H1 (cell line): ENCODE measurements at regions not wholly inside any gene's neighbourhood (a gene's known extent, or its start where the extent isn't known, plus 50 kb on each side); places are given as distances from the start of the nearest gene placed in this dataset.

ENCODE experiments used
- CTCF ChIA-PET: fragments of 300-600 bp; sonication (Branson Sonifier 250); formaldehyde crosslinking; loops from one replicate; lab custom pipeline; 2021; ENCODE audit not compliant: partially characterized antibody; lab: Charles Lee
- POLR2A ChIA-PET: fragments of 300-600 bp; sonication (Branson Sonifier 250); formaldehyde crosslinking; loops from one replicate; lab custom pipeline; 2021; ENCODE audit warnings: inconsistent platforms; ENCODE audit not compliant: partially characterized antibody; lab: Charles Lee
- DNase-seq, 2 experiments: peaks; one replicate each; pipeline versions ENCODE4 v3.0.0 to v3.0.0-alpha.2; 2010 to 2022; ENCODE audit warnings: low spot score in 2 of 2, low read depth in 1 of 2, mixed read lengths in 1 of 2
- FAIRE-seq: peaks from 2 replicates; lab custom pipeline; 2011; peaks lifted over from hg19 to GRCh38; lab: Jason Lieb, UNC
- H2AFZ ChIP-seq: 2 replicates; pipeline ENCODE4 v1.8.1; 2012; ENCODE audit warnings: low read length, inconsistent platforms
- H2AK5ac ChIP-seq: 2 replicates; pipeline ENCODE4 v1.6.1; 2013; ENCODE audit warnings: low read depth, low read length
- H2BK120ac ChIP-seq: replicated peaks from 2 replicates; pipeline ENCODE3; 2013; ENCODE audit warnings: low read depth, low read length, inconsistent platforms
- H2BK12ac ChIP-seq: 2 replicates; pipeline ENCODE4 v1.6.1; 2013; ENCODE audit warnings: low read depth, low read length
- H2BK15ac ChIP-seq: 2 replicates; pipeline ENCODE4 v1.6.1; 2013; ENCODE audit warnings: low read length
- H2BK20ac ChIP-seq: 2 replicates; pipeline ENCODE4 v1.6.1; 2013; ENCODE audit warnings: low read length
- H2BK5ac ChIP-seq: 2 replicates; pipeline ENCODE4 v1.6.1; 2013; ENCODE audit warnings: low read depth, low read length
- H3K14ac ChIP-seq: 2 replicates; pipeline ENCODE4 v1.6.1; 2013; ENCODE audit warnings: inconsistent platforms; ENCODE audit not compliant: insufficient read length
- H3K18ac ChIP-seq: 2 replicates; pipeline ENCODE4 v1.6.1; 2013; ENCODE audit warnings: low read length; ENCODE audit errors: extremely low read depth
- H3K23ac ChIP-seq: 2 replicates; pipeline ENCODE4 v1.6.1; 2013; ENCODE audit warnings: inconsistent platforms; ENCODE audit not compliant: insufficient read length
- H3K23me2 ChIP-seq: 2 replicates; pipeline ENCODE4 v1.6.1; 2013; ENCODE audit warnings: low read depth, low read length
- H3K27ac ChIP-seq: 2 replicates; pipeline ENCODE4 v1.6.1; 2011; ENCODE audit warnings: low read depth, low read length, inconsistent platforms
- H3K27me3 ChIP-seq, 4 experiments: replicated peaks in 1 of 4; 1 replicate in 1 of 4; 2 replicates in 3 of 4; pipeline versions ENCODE4 v1.6.1 to v1.8.1; 2011 to 2013; ENCODE audit warnings: low read length in 3 of 4, mild to moderate bottlenecking in 3 of 4, inconsistent platforms in 2 of 4, mixed read lengths in 2 of 4, moderate library complexity in 1 of 4; ENCODE audit not compliant: control insufficient read depth in 3 of 4, insufficient read depth in 3 of 4; ENCODE audit errors: extremely low read depth in 1 of 4
- H3K36me3 ChIP-seq, 4 experiments: 2 replicates each; pipeline versions ENCODE4 v1.6.1 to v1.8.1; 2011 to 2013; ENCODE audit warnings: mild to moderate bottlenecking in 4 of 4, low read length in 3 of 4, moderate library complexity in 2 of 4, control low read depth in 1 of 4, inconsistent platforms in 1 of 4; ENCODE audit not compliant: insufficient read depth in 4 of 4, control insufficient read depth in 2 of 4
- H3K4ac ChIP-seq: replicated peaks from 2 replicates; pipeline ENCODE3; 2013; ENCODE audit warnings: low read length, low read depth, mixed read lengths, inconsistent platforms; ENCODE audit not compliant: insufficient read length
- H3K4me1 ChIP-seq, 4 experiments: replicated peaks in 1 of 4; 1 replicate in 1 of 4; 2 replicates in 3 of 4; pipeline versions ENCODE4 v1.6.1 to v1.8.1; 2011 to 2013; ENCODE audit warnings: low read length in 3 of 4, inconsistent platforms in 2 of 4, mixed read lengths in 1 of 4; ENCODE audit not compliant: insufficient read depth in 4 of 4, control insufficient read depth in 3 of 4
- H3K4me2 ChIP-seq, 2 experiments: 2 replicates each; pipeline versions ENCODE4 v1.6.1 to v1.8.1; 2011 to 2013; ENCODE audit warnings: low read depth in 2 of 2, low read length in 2 of 2, control low read depth in 1 of 2, inconsistent platforms in 1 of 2, mild to moderate bottlenecking in 1 of 2; ENCODE audit not compliant: insufficient read depth in 1 of 2
- H3K4me3 ChIP-seq, 4 experiments: fragments of 200-600, 300-600 bp in 1 of 4; sonication (generic), shearing (Covaris generic), sonication (Bioruptor Twin) in 1 of 4; 2 replicates each; pipeline versions ENCODE4 v1.5.1 to v1.8.1; 2011 to 2016; ENCODE audit warnings: low read length in 4 of 4, low read depth in 3 of 4, control low read depth in 2 of 4, inconsistent platforms in 2 of 4, mild to moderate bottlenecking in 2 of 4, mixed read lengths in 1 of 4, moderate library complexity in 1 of 4; ENCODE audit not compliant: insufficient read depth in 2 of 4; ENCODE audit errors: extremely low read depth in 1 of 4
- H3K56ac ChIP-seq: replicated peaks from 2 replicates; pipeline ENCODE3; 2013; ENCODE audit warnings: low read depth, mild to moderate bottlenecking, mixed read lengths, low read length, inconsistent platforms; ENCODE audit not compliant: insufficient read length
- H3K79me1 ChIP-seq: 2 replicates; pipeline ENCODE4 v1.6.1; 2013; ENCODE audit warnings: low read depth, low read length, control low read depth
- H3K79me2 ChIP-seq, 2 experiments: 2 replicates each; pipeline versions ENCODE4 v1.6.1 to v1.8.1; 2012 to 2013; ENCODE audit warnings: low read length in 2 of 2, mild to moderate bottlenecking in 2 of 2, inconsistent platforms in 1 of 2; ENCODE audit not compliant: insufficient read depth in 2 of 2, control insufficient read depth in 1 of 2
- H3K9ac ChIP-seq, 4 experiments: replicated peaks in 1 of 4; 1 replicate in 1 of 4; 2 replicates in 3 of 4; pipeline versions ENCODE4 v1.6.1 to v1.8.1; 2011 to 2013; ENCODE audit warnings: low read depth in 3 of 4, low read length in 3 of 4, control low read depth in 2 of 4, mild to moderate bottlenecking in 2 of 4, moderate library complexity in 2 of 4, inconsistent platforms in 1 of 4; ENCODE audit errors: extremely low read depth in 1 of 4
- H3K9me3 ChIP-seq, 2 experiments: 2 replicates each; pipeline versions ENCODE4 v1.6.1 to v1.8.1; 2012 to 2013; ENCODE audit warnings: mild to moderate bottlenecking in 2 of 2, moderate library complexity in 2 of 2, control low read depth in 1 of 2, inconsistent platforms in 1 of 2, low read depth in 1 of 2, low read length in 1 of 2, mixed read lengths in 1 of 2; ENCODE audit not compliant: insufficient read depth in 2 of 2
- H4K20me1 ChIP-seq, 2 experiments: replicated peaks in 1 of 2; 2 replicates each; pipeline versions ENCODE3 to v1.8.1; 2011 to 2013; ENCODE audit warnings: inconsistent platforms in 2 of 2, low read length in 2 of 2, mild to moderate bottlenecking in 1 of 2; ENCODE audit not compliant: insufficient read depth in 2 of 2, control insufficient read depth in 1 of 2
- H4K5ac ChIP-seq: 2 replicates; pipeline ENCODE4 v1.6.1; 2013; ENCODE audit warnings: low read length, low read depth, mixed read lengths, inconsistent platforms; ENCODE audit not compliant: insufficient read length
- H4K8ac ChIP-seq: 2 replicates; pipeline ENCODE4 v1.8.0; 2013; ENCODE audit warnings: mild to moderate bottlenecking, moderate library complexity, low read length, inconsistent platforms; ENCODE audit not compliant: insufficient read depth; ENCODE audit errors: extremely low read depth
- H4K91ac ChIP-seq: replicated peaks from 2 replicates; pipeline ENCODE3; 2013; ENCODE audit warnings: low read length, mixed read lengths, inconsistent platforms; ENCODE audit not compliant: insufficient read length
- BCL11A ChIP-seq, 2 experiments: IDR thresholded peaks; one replicate each; pipeline ENCODE4 v1.6.1; 2011; ENCODE audit warnings: low read depth in 2 of 2, low read length in 2 of 2, mild to moderate bottlenecking in 2 of 2
- POLR2AphosphoS5 ChIP-seq: IDR thresholded peaks from 2 replicates; pipeline ENCODE4 v1.6.1; 2011; ENCODE audit warnings: low read depth, low read length
- SIN3A ChIP-seq, 2 experiments: IDR thresholded peaks in 1 of 2; conservative IDR thresholded peaks in 1 of 2; 2 replicates each; pipeline ENCODE4 v1.6.1; 2011 to 2012; ENCODE audit warnings: low read length in 2 of 2, improper control_type of control experiment in 1 of 2, low read depth in 1 of 2, mild to moderate bottlenecking in 1 of 2
- TBP ChIP-seq: IDR thresholded peaks from 2 replicates; pipeline ENCODE4 v1.6.1; 2011; ENCODE audit warnings: low read depth, low read length, improper control_type of control experiment
- TCF12 ChIP-seq: IDR thresholded peaks from 2 replicates; pipeline ENCODE4 v1.6.1; 2011; ENCODE audit warnings: low read depth, mild to moderate bottlenecking, low read length
- ZNF274 ChIP-seq: IDR thresholded peaks from 2 replicates; pipeline ENCODE4 v1.7.0; 2012; ENCODE audit warnings: low read length, borderline replicate concordance; ENCODE audit errors: extremely low read depth
- WGBS, 2 experiments: shearing (Covaris generic) in 1 of 2; methylation state at CpG; one replicate each; pipeline versions ENCODE4 v1.1.6 to v1.1.7; 2013 to 2015; ENCODE audit warnings: low lambda C conversion rate in 2 of 2, mixed read lengths in 2 of 2, inconsistent platforms in 1 of 2, low coverage in 1 of 2, missing lambda C conversion rate in 1 of 2; ENCODE audit not compliant: insufficient replicate concordance in 2 of 2, insufficient coverage in 1 of 2, insufficient read length in 1 of 2; ENCODE audit errors: extremely low coverage in 1 of 2, missing lambda C conversion rate in 1 of 2; 5-methylcytosine and 5-hydroxymethylcytosine counted together
- TF ChIP-seq, protein P1 (sequence below): IDR thresholded peaks from 2 replicates; pipeline ENCODE4 v1.6.1; 2012; ENCODE audit warnings: inconsistent platforms

DNA sequence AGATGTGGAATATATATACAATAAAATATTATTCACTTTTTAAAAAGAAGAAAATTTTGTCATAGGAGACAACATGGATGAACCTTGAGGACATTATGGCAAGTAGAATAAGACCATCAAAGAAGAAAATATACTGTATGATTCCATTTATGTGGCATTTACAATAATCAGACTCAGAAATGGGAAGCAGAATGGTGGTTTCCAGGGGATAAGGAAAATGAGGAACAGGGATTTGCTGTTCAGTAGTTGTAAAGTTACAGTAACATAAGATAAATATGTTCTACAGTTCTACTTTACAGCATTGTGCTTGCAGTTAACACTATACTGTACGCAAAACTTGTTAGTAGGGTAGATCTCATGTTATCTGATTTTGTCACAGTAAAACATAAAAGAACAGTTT lies 1271.0 kb downstream of the LRFN5 start:
- no peak overlapping the region for H3K4me3 ChIP-seq
- no peaks in the 10 kb centered on the region for H3K23me2 ChIP-seq
- H3K79me2 ChIP-seq: no peaks in the 10 kb centered on the region
- H2BK120ac ChIP-seq: no peak overlapping the region
- no peak overlapping the region for H3K4me2 ChIP-seq
- no peaks in the 10 kb centered on the region for H3K36me3 ChIP-seq
- DNase-seq: no peak
- no peak overlapping the region for H2AK5ac ChIP-seq
- no peak overlapping the region for H4K5ac ChIP-seq
- H3K23ac ChIP-seq: no peak overlapping the region
- H3K9ac ChIP-seq: no peak overlapping the region
- H2BK5ac ChIP-seq: no peak overlapping the region
- ChIA-PET CTCF (no interaction called here), POLR2A (no interaction called here)
- no peak overlapping the region for H3K14ac ChIP-seq
- H3K79me1 ChIP-seq: no peaks in the 10 kb centered on the region
- H3K4me1 ChIP-seq: no peaks in the 10 kb centered on the region
- H2AFZ ChIP-seq: no peak overlapping the region
- no peak overlapping the region for H4K8ac ChIP-seq
- H3K27me3 ChIP-seq: no peaks in the 10 kb centered on the region
- FAIRE-seq: no peak
- no peak overlapping the region for H2BK15ac ChIP-seq
- H3K18ac ChIP-seq: no peak overlapping the region
- no peak overlapping the region for H4K91ac ChIP-seq
- no peak overlapping the region for H2BK12ac ChIP-seq
- H4K20me1 ChIP-seq: no peaks in the 10 kb centered on the region
- H2BK20ac ChIP-seq: no peak overlapping the region
- 95% methylated on average over 1 of the region's 1 CpG; no CpG with 5 or more reads in 1 of the 2 experiments for WGBS, 2 experiments
- H3K56ac ChIP-seq: no peak overlapping the region
- H3K27ac ChIP-seq: no peak overlapping the region
- no peak overlapping the region for H3K4ac ChIP-seq
- H3K9me3 ChIP-seq: no peaks in the 10 kb centered on the region
- no peak for TF ChIP-seq ZNF274
- no peak for TF ChIP-seq POLR2AphosphoS5
- no peak for TF ChIP-seq TBP
- TF ChIP-seq TCF12: no peak
- TF ChIP-seq SIN3A (conservative IDR thresholded peaks at IDR 0.05 in 1 of 2, IDR thresholded peaks at IDR 0.05 in 1 of 2; ENCODE audit: low read depth in 1 of 2, low read length in 2 of 2): no peak
- TF ChIP-seq BCL11A (IDR thresholded peaks at IDR 0.05; ENCODE audit: low read depth in 2 of 2, low read length in 2 of 2): no peak
- TF ChIP-seq, protein P1, sequence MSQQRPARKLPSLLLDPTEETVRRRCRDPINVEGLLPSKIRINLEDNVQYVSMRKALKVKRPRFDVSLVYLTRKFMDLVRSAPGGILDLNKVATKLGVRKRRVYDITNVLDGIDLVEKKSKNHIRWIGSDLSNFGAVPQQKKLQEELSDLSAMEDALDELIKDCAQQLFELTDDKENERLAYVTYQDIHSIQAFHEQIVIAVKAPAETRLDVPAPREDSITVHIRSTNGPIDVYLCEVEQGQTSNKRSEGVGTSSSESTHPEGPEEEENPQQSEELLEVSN: no peak
